Progenitor cell of endocrine pancreas (in vitro differentiated cells): ENCODE measurements at regions not wholly inside any gene's neighbourhood (a gene's known extent, or its start where the extent isn't known, plus 50 kb on each side); places are given as distances from the start of the nearest gene placed in this dataset.

ENCODE experiments used
- DNase-seq: peaks from one replicate; pipeline ENCODE4 v3.0.0; 2021; ENCODE audit warnings: low spot score; ENCODE audit not compliant: unreplicated experiment
- H3K27ac Mint-ChIP-seq: 2 replicates; pipeline ENCODE4 v1.8.0; 2021; ENCODE audit warnings: mild to moderate bottlenecking, moderate library complexity, mixed read lengths
- H3K27me3 Mint-ChIP-seq: 2 replicates; pipeline ENCODE4 v1.8.0; 2021; ENCODE audit warnings: mixed read lengths
- H3K36me3 Mint-ChIP-seq: 2 replicates; pipeline ENCODE4 v1.8.0; 2022; ENCODE audit warnings: mixed read lengths; ENCODE audit not compliant: insufficient read depth
- H3K4me1 Mint-ChIP-seq: 2 replicates; pipeline ENCODE4 v1.8.0; 2021; ENCODE audit warnings: low read depth, mixed read lengths
- H3K4me3 Mint-ChIP-seq: 2 replicates; pipeline ENCODE4 v1.8.0; 2021; ENCODE audit warnings: low read depth, mild to moderate bottlenecking, moderate library complexity, mixed read lengths
- H3K9me3 Mint-ChIP-seq: 2 replicates; pipeline ENCODE4 v1.8.0; 2021; ENCODE audit warnings: low read depth, mixed read lengths
- TF ChIP-seq, protein P1 (sequence below): fragments of 200-600 bp; sonication (generic); IDR thresholded peaks from one replicate; pipeline ENCODE4 v1.5.0; 2021; ENCODE audit warnings: antibody characterized with exemption, mild to moderate bottlenecking; ENCODE audit not compliant: unreplicated experiment

DNA sequence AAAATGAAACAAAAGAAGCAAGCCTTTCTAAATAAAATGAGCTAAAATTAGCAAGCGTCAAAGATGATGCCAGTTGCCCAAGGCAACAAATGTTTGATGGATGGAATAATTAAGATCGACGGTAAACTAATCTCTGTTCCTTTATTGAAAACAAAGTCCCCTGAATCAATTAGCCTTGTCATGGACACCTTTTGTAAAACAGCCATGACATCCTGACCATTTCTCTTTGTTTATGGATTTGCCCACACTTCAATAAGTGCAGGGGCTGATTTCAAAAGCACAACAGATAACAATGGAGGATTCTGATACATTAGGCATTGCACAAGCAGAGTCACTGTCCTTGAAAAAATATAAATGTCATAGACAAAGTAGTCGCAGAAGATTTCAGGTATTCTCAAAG lies 160.1 kb upstream of the HNRNPA3 start:
- TF ChIP-seq, protein P1, sequence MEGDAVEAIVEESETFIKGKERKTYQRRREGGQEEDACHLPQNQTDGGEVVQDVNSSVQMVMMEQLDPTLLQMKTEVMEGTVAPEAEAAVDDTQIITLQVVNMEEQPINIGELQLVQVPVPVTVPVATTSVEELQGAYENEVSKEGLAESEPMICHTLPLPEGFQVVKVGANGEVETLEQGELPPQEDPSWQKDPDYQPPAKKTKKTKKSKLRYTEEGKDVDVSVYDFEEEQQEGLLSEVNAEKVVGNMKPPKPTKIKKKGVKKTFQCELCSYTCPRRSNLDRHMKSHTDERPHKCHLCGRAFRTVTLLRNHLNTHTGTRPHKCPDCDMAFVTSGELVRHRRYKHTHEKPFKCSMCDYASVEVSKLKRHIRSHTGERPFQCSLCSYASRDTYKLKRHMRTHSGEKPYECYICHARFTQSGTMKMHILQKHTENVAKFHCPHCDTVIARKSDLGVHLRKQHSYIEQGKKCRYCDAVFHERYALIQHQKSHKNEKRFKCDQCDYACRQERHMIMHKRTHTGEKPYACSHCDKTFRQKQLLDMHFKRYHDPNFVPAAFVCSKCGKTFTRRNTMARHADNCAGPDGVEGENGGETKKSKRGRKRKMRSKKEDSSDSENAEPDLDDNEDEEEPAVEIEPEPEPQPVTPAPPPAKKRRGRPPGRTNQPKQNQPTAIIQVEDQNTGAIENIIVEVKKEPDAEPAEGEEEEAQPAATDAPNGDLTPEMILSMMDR, result no peak
- DNase-seq, result no peak
- Mint-ChIP-seq H3K36me3 (no peaks in the 10 kb centered on the region), H3K27ac (no peak overlapping the region), H3K9me3 (peaks cover 7% of the 10 kb centered on the region), H3K4me3 (no peak overlapping the region), H3K27me3 (no peaks in the 10 kb centered on the region), H3K4me1 (no peaks in the 10 kb centered on the region)

DNA sequence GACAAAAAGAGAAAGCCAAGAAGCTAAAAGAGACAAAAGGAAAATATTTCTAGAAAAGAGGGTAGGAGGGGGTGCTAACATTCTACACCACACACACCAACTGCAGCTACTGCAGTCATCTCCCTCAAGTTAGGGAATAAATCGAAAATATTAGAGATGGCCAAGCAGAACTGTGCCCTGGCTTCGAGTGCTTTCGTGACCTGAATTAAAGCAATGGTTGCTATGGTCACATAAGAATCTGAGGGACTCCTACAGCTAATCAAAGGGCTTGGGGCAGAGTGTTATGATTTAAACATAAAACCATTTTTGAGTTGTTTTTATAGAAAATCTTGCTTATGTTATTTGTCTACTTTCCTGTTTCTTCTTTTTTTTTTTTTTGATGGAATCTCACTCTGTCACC lies 159.6 kb upstream of the HNRNPA3 start:
- H3K27me3 Mint-ChIP-seq, result no peaks in the 10 kb centered on the region
- no peaks in the 10 kb centered on the region for H3K4me1 Mint-ChIP-seq
- no peak overlapping the region for H3K27ac Mint-ChIP-seq
- DNase-seq, result no peak
- no peaks in the 10 kb centered on the region for H3K36me3 Mint-ChIP-seq
- TF ChIP-seq, protein P1, result no peak
- peaks cover 4% of the 10 kb centered on the region for H3K9me3 Mint-ChIP-seq
- no peak overlapping the region for H3K4me3 Mint-ChIP-seq

DNA sequence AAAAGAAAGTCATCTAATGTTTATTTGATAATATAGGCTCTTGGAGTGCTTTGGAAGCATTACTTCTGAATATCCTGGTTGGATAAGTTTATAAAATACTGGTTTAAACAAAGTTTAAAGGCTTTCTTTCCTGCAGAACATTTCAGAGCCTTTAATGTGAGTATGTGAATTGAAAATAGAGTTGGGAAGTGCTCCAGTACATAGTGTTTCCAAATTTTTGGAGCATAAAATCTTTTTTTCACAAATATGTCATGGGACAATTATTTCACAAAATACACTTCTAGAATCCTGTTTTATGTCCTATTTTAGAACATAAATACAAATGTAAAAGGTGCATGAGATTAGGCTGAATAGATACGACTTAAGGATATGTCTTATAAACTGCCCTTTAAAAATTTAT lies 158.9 kb upstream of the HNRNPA3 start:
- no peak overlapping the region for H3K27ac Mint-ChIP-seq
- TF ChIP-seq, protein P1, result no peak
- no peak for DNase-seq
- H3K4me1 Mint-ChIP-seq, result no peaks in the 10 kb centered on the region
- no peaks in the 10 kb centered on the region for H3K36me3 Mint-ChIP-seq
- peaks cover 4% of the 10 kb centered on the region for H3K9me3 Mint-ChIP-seq
- no peak overlapping the region for H3K4me3 Mint-ChIP-seq
- no peaks in the 10 kb centered on the region for H3K27me3 Mint-ChIP-seq

DNA sequence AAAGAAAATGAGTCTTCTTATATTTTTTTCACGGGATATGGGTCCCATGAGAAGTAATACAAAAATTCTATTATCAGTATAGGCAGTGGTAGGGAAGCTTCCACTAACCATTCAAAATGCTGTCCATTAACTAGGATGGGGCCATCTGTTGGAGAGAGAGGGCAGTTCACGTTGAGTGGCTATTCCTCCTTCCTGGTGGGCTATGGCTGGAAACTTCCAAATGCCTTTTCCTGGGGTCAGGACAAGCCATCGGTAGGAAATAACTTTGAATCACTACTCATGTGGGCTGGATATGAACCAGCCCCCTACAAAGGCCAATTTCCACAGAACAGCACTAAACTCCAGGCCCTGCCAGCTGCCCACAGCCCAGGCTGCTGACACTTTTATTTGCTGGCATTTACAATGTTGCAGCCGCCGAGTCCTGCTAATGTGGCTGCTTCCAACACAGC lies 156.1 kb upstream of the HNRNPA3 start:
- Mint-ChIP-seq H3K4me3 (no peak overlapping the region), H3K27ac (no peak overlapping the region), H3K36me3 (no peaks in the 10 kb centered on the region), H3K27me3 (no peaks in the 10 kb centered on the region), H3K4me1 (no peaks in the 10 kb centered on the region), H3K9me3 (no peaks in the 10 kb centered on the region)
- no peak for DNase-seq
- TF ChIP-seq, protein P1, result no peak

DNA sequence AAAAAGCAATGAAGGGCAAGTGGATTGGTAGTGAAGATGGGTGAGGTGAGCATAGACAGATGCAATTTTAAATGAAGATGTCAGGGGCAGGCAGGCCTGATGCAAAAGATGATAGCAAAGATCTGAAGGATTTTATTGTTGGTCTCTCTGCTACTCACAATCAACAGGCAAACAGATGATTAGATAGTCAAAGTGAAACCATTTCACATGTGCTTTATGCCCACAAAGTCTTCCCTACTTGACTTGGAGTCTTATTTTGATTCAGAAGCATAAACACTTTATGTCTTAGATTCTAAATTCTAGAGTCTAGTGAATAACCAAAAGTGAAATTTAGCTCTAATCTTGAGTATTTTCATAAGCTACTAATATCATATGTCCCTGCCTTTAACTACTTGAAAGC lies 153.8 kb upstream of the HNRNPA3 start:
- no peak for DNase-seq
- H3K4me3 Mint-ChIP-seq, result no peak overlapping the region
- H3K27ac Mint-ChIP-seq, result no peak overlapping the region
- no peaks in the 10 kb centered on the region for H3K9me3 Mint-ChIP-seq
- TF ChIP-seq, protein P1, result no peak
- no peaks in the 10 kb centered on the region for H3K27me3 Mint-ChIP-seq
- H3K4me1 Mint-ChIP-seq, result no peaks in the 10 kb centered on the region
- no peaks in the 10 kb centered on the region for H3K36me3 Mint-ChIP-seq
